Osteocyte (in vitro differentiated cells): ENCODE measurements at regions not wholly inside any gene's neighbourhood (a gene's known extent, or its start where the extent isn't known, plus 50 kb on each side); places are given as distances from the start of the nearest gene placed in this dataset.
"Not testable (repeated sequence)": the region's sequence is repeated elsewhere in the genome, so short reads cannot be mapped to it uniquely, and the experiment has no call there.

ENCODE experiments used
- DNase-seq: peaks from one replicate; pipeline ENCODE4 v3.0.0; 2021; ENCODE audit warnings: mixed read lengths; ENCODE audit not compliant: unreplicated experiment; ENCODE audit errors: extremely low spot score
- H3K27ac Mint-ChIP-seq: one replicate; pipeline ENCODE4 v1.8.0; 2021; ENCODE audit warnings: mild to moderate bottlenecking, mixed read lengths; ENCODE audit not compliant: unreplicated experiment
- H3K27me3 Mint-ChIP-seq: one replicate; pipeline ENCODE4 v1.8.0; 2021; ENCODE audit warnings: mixed read lengths; ENCODE audit not compliant: unreplicated experiment
- H3K36me3 Mint-ChIP-seq: one replicate; pipeline ENCODE4 v1.8.0; 2021; ENCODE audit warnings: mixed read lengths; ENCODE audit not compliant: unreplicated experiment
- H3K4me1 Mint-ChIP-seq: one replicate; pipeline ENCODE4 v1.8.0; 2021; ENCODE audit warnings: mixed read lengths; ENCODE audit not compliant: unreplicated experiment
- H3K4me3 Mint-ChIP-seq: one replicate; pipeline ENCODE4 v1.8.0; 2021; ENCODE audit warnings: mild to moderate bottlenecking, moderate library complexity, mixed read lengths; ENCODE audit not compliant: unreplicated experiment
- H3K9me3 Mint-ChIP-seq: one replicate; pipeline ENCODE4 v1.8.0; 2021; ENCODE audit warnings: mixed read lengths; ENCODE audit not compliant: unreplicated experiment
- CTCF ChIP-seq: fragments of 200-600 bp; sonication (generic); IDR thresholded peaks from 2 replicates; pipeline ENCODE4 v1.5.0; 2021; ENCODE audit warnings: antibody characterized with exemption, mild to moderate bottlenecking, moderate library complexity

GRCh38 chr5:29186380-29186779 lies 2007.1 kb upstream of the CDH6 start:
- not testable (repeated sequence) for H3K9me3 Mint-ChIP-seq, H3K27ac Mint-ChIP-seq, H3K27me3 Mint-ChIP-seq, DNase-seq, H3K36me3 Mint-ChIP-seq, H3K4me1 Mint-ChIP-seq, H3K4me3 Mint-ChIP-seq

GRCh38 chr5:29185558-29185957 lies 2007.9 kb upstream of the CDH6 start:
- TF ChIP-seq CTCF, result no peak
- no peak for DNase-seq
- H3K27me3 Mint-ChIP-seq, result no peaks in the 10 kb centered on the region
- H3K4me3 Mint-ChIP-seq, result no peak overlapping the region
- no peaks in the 10 kb centered on the region for H3K9me3 Mint-ChIP-seq
- H3K27ac Mint-ChIP-seq, result no peak overlapping the region
- H3K36me3 Mint-ChIP-seq, result no peaks in the 10 kb centered on the region
- no peaks in the 10 kb centered on the region for H3K4me1 Mint-ChIP-seq

- H3K4me1 Mint-ChIP-seq, result no peaks in the 10 kb centered on the region
- no peak overlapping the region for H3K4me3 Mint-ChIP-seq
- H3K36me3 Mint-ChIP-seq, result no peaks in the 10 kb centered on the region
- H3K27me3 Mint-ChIP-seq, result peaks cover 12% of the 10 kb centered on the region
- no peaks in the 10 kb centered on the region for H3K9me3 Mint-ChIP-seq
- no peak overlapping the region for H3K27ac Mint-ChIP-seq
- TF ChIP-seq CTCF, result no peak
- DNase-seq, result no peak
These were observed 2017.7 kb upstream of the CDH6 start for GRCh38 chr5:29175774-29176173.

- Mint-ChIP-seq H3K27me3 (peaks cover 4% of the 10 kb centered on the region), H3K4me3 (no peak overlapping the region), H3K9me3 (peaks cover 3% of the 10 kb centered on the region), H3K36me3 (no peaks in the 10 kb centered on the region), H3K4me1 (no peaks in the 10 kb centered on the region), H3K27ac (no peak overlapping the region)
- no peak for TF ChIP-seq CTCF
- DNase-seq, result no peak
These were observed 2022.9 kb upstream of the CDH6 start for GRCh38 chr5:29170599-29170998.

GRCh38 chr5:29169886-29170285 lies 2023.6 kb upstream of the CDH6 start:
- TF ChIP-seq CTCF, result no peak
- no peaks in the 10 kb centered on the region for H3K36me3 Mint-ChIP-seq
- H3K27ac Mint-ChIP-seq, result no peak overlapping the region
- H3K27me3 Mint-ChIP-seq, result peaks cover 4% of the 10 kb centered on the region
- no peak for DNase-seq
- no peak overlapping the region for H3K4me3 Mint-ChIP-seq
- peaks cover 3% of the 10 kb centered on the region for H3K9me3 Mint-ChIP-seq
- no peaks in the 10 kb centered on the region for H3K4me1 Mint-ChIP-seq

GRCh38 chr5:29162297-29162696 lies 2031.2 kb upstream of the CDH6 start:
- no peak for DNase-seq
- H3K4me3 Mint-ChIP-seq, result no peak overlapping the region
- peaks cover 19% of the 10 kb centered on the region for H3K27me3 Mint-ChIP-seq
- TF ChIP-seq CTCF, result no peak
- H3K4me1 Mint-ChIP-seq, result no peaks in the 10 kb centered on the region
- H3K36me3 Mint-ChIP-seq, result no peaks in the 10 kb centered on the region
- no peak overlapping the region for H3K27ac Mint-ChIP-seq
- no peaks in the 10 kb centered on the region for H3K9me3 Mint-ChIP-seq
